ENCODE measurements at regions not wholly inside any gene's neighbourhood (a gene's known extent, or its start where the extent isn't known, plus 50 kb on each side); places are given as distances from the start of the nearest gene placed in this dataset.

DNA sequence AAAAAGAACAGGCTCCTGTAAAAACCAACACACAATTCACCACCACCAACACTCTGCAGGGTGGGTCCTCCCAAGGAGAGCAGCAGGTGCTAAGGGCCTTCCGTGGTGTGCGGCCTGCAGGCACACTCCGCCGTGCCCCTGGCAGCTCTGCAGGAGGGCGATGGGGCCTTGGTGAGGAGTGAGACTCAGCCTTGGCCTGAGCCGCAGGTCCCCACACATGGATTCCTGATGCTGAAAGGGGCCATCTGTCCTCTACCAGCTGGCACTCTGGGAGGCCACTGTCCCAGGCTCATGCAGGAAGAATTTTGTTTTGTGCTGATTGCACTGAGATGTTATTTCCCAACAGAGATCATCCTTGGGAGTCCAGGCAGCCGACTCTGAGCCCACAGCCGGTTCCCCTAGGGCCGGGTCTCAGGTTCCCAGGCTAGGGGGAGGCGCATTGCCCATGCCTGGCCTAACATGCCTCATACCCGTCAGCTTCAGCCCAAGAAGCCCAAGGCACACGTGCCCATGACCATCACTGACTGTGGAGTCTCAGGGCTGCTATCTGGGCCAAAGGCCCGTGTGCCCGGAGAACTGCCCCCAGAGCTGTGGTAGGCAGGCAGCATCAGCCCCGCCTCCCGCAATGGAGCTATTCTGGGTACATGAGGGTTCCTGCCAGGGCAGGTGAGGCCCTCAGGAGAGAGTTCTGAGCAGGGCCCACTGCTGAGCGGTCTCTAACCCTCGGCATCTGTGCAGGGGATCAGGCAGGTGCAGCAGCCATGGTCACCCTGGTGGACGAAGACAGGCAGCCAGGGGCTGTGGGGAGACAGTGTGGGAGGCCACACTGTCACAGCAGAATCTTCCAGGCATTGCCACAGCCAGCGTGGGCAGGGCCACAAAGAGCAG is 97.9 kb upstream of the ZNF469 start (continued):
- TF ChIP-seq ETS1 (IDR thresholded peaks at IDR 0.05): no peak

- H2AFZ ChIP-seq: no peak overlapping the region
- no peaks in the 10 kb centered on the region for H3K4me1 ChIP-seq (ENCODE audit: insufficient read depth)
- no peaks in the 10 kb centered on the region for H3K27me3 ChIP-seq (ENCODE audit: insufficient read depth)
- H4K20me1 ChIP-seq (replicated peaks; ENCODE audit: insufficient read depth): no peaks in the 10 kb centered on the region
- H3K36me3 Mint-ChIP-seq (ENCODE audit: low read depth): peaks cover 11% of the 10 kb centered on the region
- no peak overlapping the region for H3K4me3 Mint-ChIP-seq
- peaks cover 39% of the 10 kb centered on the region for H3K9me3 Mint-ChIP-seq
- no peaks in the 10 kb centered on the region for H3K9me2 ChIP-seq (ENCODE audit: insufficient read depth)
- no peak for ATAC-seq
- no peak for DNase-seq (ENCODE audit: low spot score)
- H3K27me3 Mint-ChIP-seq (ENCODE audit: insufficient read depth, low read depth, poor library complexity): no peaks in the 10 kb centered on the region
- no peaks in the 10 kb centered on the region for H3K4me1 Mint-ChIP-seq
- H3K4me3 ChIP-seq: no peak overlapping the region
- no peaks in the 10 kb centered on the region for H3K79me2 ChIP-seq (replicated peaks; ENCODE audit: insufficient read depth)
- H3K27ac ChIP-seq (ENCODE audit: low read depth): no peak overlapping the region
- H3F3A ChIP-seq (replicated peaks; ENCODE audit: low read depth): no peaks in the 10 kb centered on the region
- no peaks in the 10 kb centered on the region for H3K36me3 ChIP-seq (ENCODE audit: insufficient read depth)
- H3K27ac Mint-ChIP-seq: no peak overlapping the region
- H3K4me2 ChIP-seq: no peak overlapping the region
- no peak for TF ChIP-seq ZNF114 (CRISPR knock-in tag; IDR thresholded peaks at IDR 0.05)
- TF ChIP-seq STAT1 (IDR thresholded peaks at IDR 0.05; ENCODE audit: unreplicated experiment): no peak
- TF ChIP-seq NANOG (IDR thresholded peaks at IDR 0.05; ENCODE audit: borderline replicate concordance): no peak
- no peak for TF ChIP-seq EZH2phosphoT487 (IDR thresholded peaks at IDR 0.05; ENCODE audit: unreplicated experiment)
- no peak for TF ChIP-seq ETS1 (IDR thresholded peaks at IDR 0.05)
- TF ChIP-seq CTCF (conservative IDR thresholded peaks at IDR 0.05; ENCODE audit: low read depth in 2 of 2): no peak
- TF ChIP-seq EZH2 (IDR thresholded peaks at IDR 0.05; ENCODE audit: low read depth, unreplicated experiment): no peak
- no peak for TF ChIP-seq ZNF331 (CRISPR knock-in tag; IDR thresholded peaks at IDR 0.05; ENCODE audit: low read depth)
- TF ChIP-seq JUNB (IDR thresholded peaks at IDR 0.05; ENCODE audit: unreplicated experiment): no peak
- TF ChIP-seq, protein P1, sequence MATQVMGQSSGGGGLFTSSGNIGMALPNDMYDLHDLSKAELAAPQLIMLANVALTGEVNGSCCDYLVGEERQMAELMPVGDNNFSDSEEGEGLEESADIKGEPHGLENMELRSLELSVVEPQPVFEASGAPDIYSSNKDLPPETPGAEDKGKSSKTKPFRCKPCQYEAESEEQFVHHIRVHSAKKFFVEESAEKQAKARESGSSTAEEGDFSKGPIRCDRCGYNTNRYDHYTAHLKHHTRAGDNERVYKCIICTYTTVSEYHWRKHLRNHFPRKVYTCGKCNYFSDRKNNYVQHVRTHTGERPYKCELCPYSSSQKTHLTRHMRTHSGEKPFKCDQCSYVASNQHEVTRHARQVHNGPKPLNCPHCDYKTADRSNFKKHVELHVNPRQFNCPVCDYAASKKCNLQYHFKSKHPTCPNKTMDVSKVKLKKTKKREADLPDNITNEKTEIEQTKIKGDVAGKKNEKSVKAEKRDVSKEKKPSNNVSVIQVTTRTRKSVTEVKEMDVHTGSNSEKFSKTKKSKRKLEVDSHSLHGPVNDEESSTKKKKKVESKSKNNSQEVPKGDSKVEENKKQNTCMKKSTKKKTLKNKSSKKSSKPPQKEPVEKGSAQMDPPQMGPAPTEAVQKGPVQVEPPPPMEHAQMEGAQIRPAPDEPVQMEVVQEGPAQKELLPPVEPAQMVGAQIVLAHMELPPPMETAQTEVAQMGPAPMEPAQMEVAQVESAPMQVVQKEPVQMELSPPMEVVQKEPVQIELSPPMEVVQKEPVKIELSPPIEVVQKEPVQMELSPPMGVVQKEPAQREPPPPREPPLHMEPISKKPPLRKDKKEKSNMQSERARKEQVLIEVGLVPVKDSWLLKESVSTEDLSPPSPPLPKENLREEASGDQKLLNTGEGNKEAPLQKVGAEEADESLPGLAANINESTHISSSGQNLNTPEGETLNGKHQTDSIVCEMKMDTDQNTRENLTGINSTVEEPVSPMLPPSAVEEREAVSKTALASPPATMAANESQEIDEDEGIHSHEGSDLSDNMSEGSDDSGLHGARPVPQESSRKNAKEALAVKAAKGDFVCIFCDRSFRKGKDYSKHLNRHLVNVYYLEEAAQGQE (IDR thresholded peaks at IDR 0.05; ENCODE audit: unreplicated experiment): no peak
Measured at GRCh38 chr16:88285514-88285822, 97.3 kb upstream of the ZNF469 start.
